SH-SY5Y (cell line): ENCODE measurements at regions not wholly inside any gene's neighbourhood (a gene's known extent, or its start where the extent isn't known, plus 50 kb on each side); places are given as distances from the start of the nearest gene placed in this dataset.

Source experiments
- GATA2 ChIP-seq: IDR thresholded peaks from 2 replicates; pipeline ENCODE4 v1.6.1; 2011; ENCODE audit warnings: mild to moderate bottlenecking, low read depth, low read length
- GATA3 ChIP-seq: IDR thresholded peaks from 2 replicates; pipeline ENCODE4 v1.6.1; 2011; ENCODE audit warnings: low read depth, mild to moderate bottlenecking, low read length, moderate library complexity

GRCh38 chr4:52343595-52343994, 292.5 kb downstream of the SPATA18 start:
- TF ChIP-seq GATA2 (no peak), GATA3 (no peak)
